ENCODE measurements at regions not wholly inside any gene's neighbourhood (a gene's known extent, or its start where the extent isn't known, plus 50 kb on each side); places are given as distances from the start of the nearest gene placed in this dataset.

- 0 out of 2 replicates have a peak overlapping the region, but pooled peaks have one; percentile 69 for H3K4me3 Mint-ChIP-seq
- peaks cover 53% of the 10 kb centered on the region for H3K4me1 Mint-ChIP-seq (ENCODE audit: low read depth)
- H3K9me3 Mint-ChIP-seq = no peaks in the 10 kb centered on the region; the same call in 1 of the 2 replicates
- TF ChIP-seq, protein P1, sequence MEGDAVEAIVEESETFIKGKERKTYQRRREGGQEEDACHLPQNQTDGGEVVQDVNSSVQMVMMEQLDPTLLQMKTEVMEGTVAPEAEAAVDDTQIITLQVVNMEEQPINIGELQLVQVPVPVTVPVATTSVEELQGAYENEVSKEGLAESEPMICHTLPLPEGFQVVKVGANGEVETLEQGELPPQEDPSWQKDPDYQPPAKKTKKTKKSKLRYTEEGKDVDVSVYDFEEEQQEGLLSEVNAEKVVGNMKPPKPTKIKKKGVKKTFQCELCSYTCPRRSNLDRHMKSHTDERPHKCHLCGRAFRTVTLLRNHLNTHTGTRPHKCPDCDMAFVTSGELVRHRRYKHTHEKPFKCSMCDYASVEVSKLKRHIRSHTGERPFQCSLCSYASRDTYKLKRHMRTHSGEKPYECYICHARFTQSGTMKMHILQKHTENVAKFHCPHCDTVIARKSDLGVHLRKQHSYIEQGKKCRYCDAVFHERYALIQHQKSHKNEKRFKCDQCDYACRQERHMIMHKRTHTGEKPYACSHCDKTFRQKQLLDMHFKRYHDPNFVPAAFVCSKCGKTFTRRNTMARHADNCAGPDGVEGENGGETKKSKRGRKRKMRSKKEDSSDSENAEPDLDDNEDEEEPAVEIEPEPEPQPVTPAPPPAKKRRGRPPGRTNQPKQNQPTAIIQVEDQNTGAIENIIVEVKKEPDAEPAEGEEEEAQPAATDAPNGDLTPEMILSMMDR (IDR thresholded peaks at IDR 0.05) = no peak
- H3K27ac Mint-ChIP-seq = peak overlapping the region; percentile 91; the same call in 1 of the 2 replicates
- DNase-seq = no peak
- 0 out of 2 replicates have a peak, but pooled peaks cover 6% of the 10 kb centered on the region for H3K36me3 Mint-ChIP-seq (ENCODE audit: low read depth)
- H3K27me3 Mint-ChIP-seq (ENCODE audit: insufficient read depth) = peaks cover 8% of the 10 kb centered on the region; the same call in 1 of the 2 replicates
Measured at GRCh38 chr16:85323230-85323960, 211.1 kb upstream of the CIBAR2 start.

DNA sequence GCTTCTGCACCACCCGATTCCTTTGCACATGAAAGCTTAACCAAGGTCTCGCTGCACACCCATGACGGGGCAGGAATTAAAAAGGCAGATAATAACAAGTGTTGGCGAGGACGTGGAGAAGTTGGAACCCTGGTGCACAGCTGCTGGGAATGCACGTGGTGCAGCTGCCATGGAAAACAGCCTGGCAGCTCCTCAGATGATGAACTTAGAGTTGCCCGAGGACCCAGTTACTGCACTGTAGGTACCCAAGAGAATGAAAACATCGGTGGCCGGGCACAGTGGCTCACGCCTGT lies 211.6 kb upstream of the CIBAR2 start:
- 0 out of 2 replicates have a peak, but pooled peaks cover 6% of the 10 kb centered on the region for H3K36me3 Mint-ChIP-seq (ENCODE audit: low read depth)
- peaks cover 8% of the 10 kb centered on the region; the same call in 1 of the 2 replicates for H3K27me3 Mint-ChIP-seq (ENCODE audit: insufficient read depth)
- peaks cover 53% of the 10 kb centered on the region for H3K4me1 Mint-ChIP-seq (ENCODE audit: low read depth)
- H3K9me3 Mint-ChIP-seq = no peaks in the 10 kb centered on the region; the same call in 1 of the 2 replicates
- TF ChIP-seq, protein P1 (IDR thresholded peaks at IDR 0.05) = no peak
- H3K4me3 Mint-ChIP-seq = no peak overlapping the region
- no peak for DNase-seq
- no peak overlapping the region for H3K27ac Mint-ChIP-seq

GRCh38 chr16:85324488-85324887 lies 212.2 kb upstream of the CIBAR2 start:
- Mint-ChIP-seq H3K27me3 (ENCODE audit: insufficient read depth) (peaks cover 10% of the 10 kb centered on the region; the same call in 1 of the 2 replicates), H3K9me3 (no peaks in the 10 kb centered on the region; the same call in 1 of the 2 replicates), H3K4me1 (ENCODE audit: low read depth) (peaks cover 53% of the 10 kb centered on the region), H3K4me3 (no peak overlapping the region), H3K27ac (peak overlapping the region; percentile 13; the same call in 1 of the 2 replicates), H3K36me3 (ENCODE audit: low read depth) (0 out of 2 replicates have a peak, but pooled peaks cover 6% of the 10 kb centered on the region)
- DNase-seq = no peak
- TF ChIP-seq, protein P1 (IDR thresholded peaks at IDR 0.05) = no peak

- no peak overlapping the region for H3K4me3 Mint-ChIP-seq
- peak overlapping the region; percentile 19; the same call in 1 of the 2 replicates for H3K27ac Mint-ChIP-seq
Measured at GRCh38 chr16:85326113-85326793, 214.0 kb upstream of the CIBAR2 start.

GRCh38 chr16:85326794-85327181 lies 214.5 kb upstream of the CIBAR2 start:
- Mint-ChIP-seq H3K9me3 (no peaks in the 10 kb centered on the region; the same call in 1 of the 2 replicates), H3K4me3 (no peak overlapping the region), H3K27ac (no peak overlapping the region), H3K36me3 (ENCODE audit: low read depth) (0 out of 2 replicates have a peak, but pooled peaks cover 6% of the 10 kb centered on the region), H3K4me1 (ENCODE audit: low read depth) (peaks cover 48% of the 10 kb centered on the region), H3K27me3 (ENCODE audit: insufficient read depth) (peaks cover 7% of the 10 kb centered on the region; the same call in 1 of the 2 replicates)
- DNase-seq = no peak
- TF ChIP-seq, protein P1 (IDR thresholded peaks at IDR 0.05) = no peak

More at GRCh38 chr16:85326113-85326793, 214.0 kb upstream of the CIBAR2 start:
- H3K4me1 Mint-ChIP-seq (ENCODE audit: low read depth) = peaks cover 53% of the 10 kb centered on the region
- 0 out of 2 replicates have a peak, but pooled peaks cover 6% of the 10 kb centered on the region for H3K36me3 Mint-ChIP-seq (ENCODE audit: low read depth)
- no peak for DNase-seq
- TF ChIP-seq, protein P1 (IDR thresholded peaks at IDR 0.05) = no peak
- H3K9me3 Mint-ChIP-seq = no peaks in the 10 kb centered on the region; the same call in 1 of the 2 replicates
- peaks cover 7% of the 10 kb centered on the region; the same call in 1 of the 2 replicates for H3K27me3 Mint-ChIP-seq (ENCODE audit: insufficient read depth)
